SK-N-SH treated with all-trans-retinoic acid at 6 μM for 48 hours (cell line): ENCODE measurements at regions not wholly inside any gene's neighbourhood (a gene's known extent, or its start where the extent isn't known, plus 50 kb on each side); places are given as distances from the start of the nearest gene placed in this dataset.

ENCODE experiments used
- ARNTL ChIP-seq: fragments of 450-650 bp; formaldehyde crosslinking; IDR thresholded peaks from 2 replicates; pipeline ENCODE4 v1.5.0; 2020; ENCODE audit warnings: low read depth, mild to moderate bottlenecking, moderate library complexity, borderline replicate concordance
- BACH2 ChIP-seq: fragments of 250-450 bp; sonication (Bioruptor Pico); IDR thresholded peaks from 2 replicates; pipeline ENCODE4 v1.9.0; 2021; ENCODE audit warnings: mild to moderate bottlenecking, borderline replicate concordance
- PATZ1 ChIP-seq: fragments of 250-450 bp; sonication (Bioruptor Pico); IDR thresholded peaks from 2 replicates; pipeline ENCODE4 v1.8.0; 2020; ENCODE audit warnings: mild to moderate bottlenecking, moderate library complexity, borderline replicate concordance
- POU6F1 ChIP-seq: fragments of 250-450 bp; sonication (Bioruptor Pico); IDR thresholded peaks from 2 replicates; pipeline ENCODE4 v1.8.0; 2021; ENCODE audit warnings: low read depth, mild to moderate bottlenecking, moderate library complexity, borderline replicate concordance
- RARB ChIP-seq: fragments of 250-450 bp; sonication (Bioruptor Pico); IDR thresholded peaks from 2 replicates; pipeline ENCODE4 v1.8.0; 2021; ENCODE audit warnings: mild to moderate bottlenecking, moderate library complexity
- SNAI2 ChIP-seq: fragments of 250-450 bp; sonication (Bioruptor Pico); IDR thresholded peaks from 2 replicates; pipeline ENCODE4 v1.5.0; 2020; ENCODE audit warnings: mild to moderate bottlenecking, moderate library complexity
- ZNF565 ChIP-seq: fragments of 450-650 bp; formaldehyde crosslinking; conservative IDR thresholded peaks from 2 replicates; pipeline ENCODE4 v1.5.0; 2020; ENCODE audit warnings: low read depth, mild to moderate bottlenecking, moderate library complexity
- ZNF8 ChIP-seq: fragments of 450-650 bp; formaldehyde crosslinking; IDR thresholded peaks from 2 replicates; pipeline ENCODE4 v1.5.0; 2020; ENCODE audit warnings: mild to moderate bottlenecking, moderate library complexity

- TF ChIP-seq SNAI2 (CRISPR knock-in tag) = no peak
- no peak for TF ChIP-seq POU6F1 (CRISPR knock-in tag)
- TF ChIP-seq BACH2 (CRISPR knock-in tag) = no peak
- TF ChIP-seq ZNF8 (CRISPR knock-in tag) = no peak
- no peak for TF ChIP-seq PATZ1 (CRISPR knock-in tag)
- no peak for TF ChIP-seq ARNTL
- TF ChIP-seq RARB (CRISPR knock-in tag) = no peak
- no peak for TF ChIP-seq ZNF565 (CRISPR knock-in tag)
Measured at GRCh38 chr2:142415461-142415860, 284.6 kb upstream of the LRP1B start.
